ENCODE measurements at regions not wholly inside any gene's neighbourhood (a gene's known extent, or its start where the extent isn't known, plus 50 kb on each side); places are given as distances from the start of the nearest gene placed in this dataset.

DNA sequence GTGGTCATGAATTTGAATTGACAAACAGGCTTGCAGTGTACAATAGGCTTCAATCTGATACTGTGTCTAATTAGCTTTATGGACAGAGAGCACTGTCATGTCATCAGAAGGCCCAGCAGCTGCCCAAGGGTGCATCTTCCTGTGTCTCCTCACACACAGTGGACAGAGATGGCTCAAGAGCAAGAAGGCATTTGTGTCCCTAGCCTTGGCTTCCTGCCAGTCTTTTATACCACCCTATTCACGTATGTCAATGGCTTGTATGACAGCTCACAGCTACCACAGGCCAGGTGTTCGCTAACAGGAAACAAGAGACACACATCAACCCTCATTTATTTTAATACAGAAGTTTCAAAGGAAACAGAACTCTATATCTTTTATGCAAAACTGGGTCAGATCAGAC lies 874.0 kb upstream of the AGA start:
- no peak overlapping the region for H3K4me2 ChIP-seq (ENCODE audit: insufficient read depth, low read length)
- H3K4me1 ChIP-seq (ENCODE audit: insufficient read depth, low read length): no peaks in the 10 kb centered on the region
- H3K79me2 ChIP-seq (ENCODE audit: insufficient read depth, low read length): no peaks in the 10 kb centered on the region
- no peaks in the 10 kb centered on the region for H3K27me3 ChIP-seq (ENCODE audit: insufficient read depth, low read length)
- no peaks in the 10 kb centered on the region for H4K20me1 ChIP-seq (ENCODE audit: insufficient read depth, low read length)
- no peak overlapping the region for H2AFZ ChIP-seq (ENCODE audit: low read length)
- H3K4me3 ChIP-seq (ENCODE audit: insufficient read depth, low read length): no peak overlapping the region
- DNase-seq (ENCODE audit: insufficient read length, low spot score, missing footprints): no peak
- no peaks in the 10 kb centered on the region for H3K9me3 ChIP-seq (ENCODE audit: low read depth, low read length)
- no peak overlapping the region for H3K27ac ChIP-seq (ENCODE audit: low read depth, low read length)
- TF ChIP-seq, protein P1, sequence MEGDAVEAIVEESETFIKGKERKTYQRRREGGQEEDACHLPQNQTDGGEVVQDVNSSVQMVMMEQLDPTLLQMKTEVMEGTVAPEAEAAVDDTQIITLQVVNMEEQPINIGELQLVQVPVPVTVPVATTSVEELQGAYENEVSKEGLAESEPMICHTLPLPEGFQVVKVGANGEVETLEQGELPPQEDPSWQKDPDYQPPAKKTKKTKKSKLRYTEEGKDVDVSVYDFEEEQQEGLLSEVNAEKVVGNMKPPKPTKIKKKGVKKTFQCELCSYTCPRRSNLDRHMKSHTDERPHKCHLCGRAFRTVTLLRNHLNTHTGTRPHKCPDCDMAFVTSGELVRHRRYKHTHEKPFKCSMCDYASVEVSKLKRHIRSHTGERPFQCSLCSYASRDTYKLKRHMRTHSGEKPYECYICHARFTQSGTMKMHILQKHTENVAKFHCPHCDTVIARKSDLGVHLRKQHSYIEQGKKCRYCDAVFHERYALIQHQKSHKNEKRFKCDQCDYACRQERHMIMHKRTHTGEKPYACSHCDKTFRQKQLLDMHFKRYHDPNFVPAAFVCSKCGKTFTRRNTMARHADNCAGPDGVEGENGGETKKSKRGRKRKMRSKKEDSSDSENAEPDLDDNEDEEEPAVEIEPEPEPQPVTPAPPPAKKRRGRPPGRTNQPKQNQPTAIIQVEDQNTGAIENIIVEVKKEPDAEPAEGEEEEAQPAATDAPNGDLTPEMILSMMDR (IDR thresholded peaks at IDR 0.05; ENCODE audit: extremely low read depth, low read depth, low read length): no peak
- no peaks in the 10 kb centered on the region for H3K36me3 ChIP-seq (ENCODE audit: insufficient read depth, low read length)

DNA sequence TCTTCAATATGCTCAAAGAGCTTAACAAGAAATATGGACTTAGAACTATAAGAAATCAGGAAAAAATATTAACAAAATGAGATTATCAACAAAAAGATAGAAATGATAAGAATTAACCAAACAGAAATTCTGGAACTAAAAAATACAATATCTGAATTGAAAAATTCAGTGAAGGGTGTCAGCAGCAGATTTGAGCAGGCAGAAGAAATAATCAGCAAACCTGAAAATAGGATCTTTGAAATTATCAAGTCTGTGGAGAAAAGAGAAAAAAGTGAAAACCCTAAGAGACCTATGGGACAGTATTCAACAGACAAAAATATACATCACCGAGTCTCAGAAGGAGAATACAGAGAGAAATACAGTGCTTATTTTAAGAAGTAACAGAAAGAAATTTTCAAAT lies 877.8 kb upstream of the AGA start:
- TF ChIP-seq, protein P1 (IDR thresholded peaks at IDR 0.05; ENCODE audit: extremely low read depth, low read depth, low read length): no peak
- Histone ChIP-seq H2AFZ (ENCODE audit: low read length) (no peak overlapping the region), H3K4me2 (ENCODE audit: insufficient read depth, low read length) (no peak overlapping the region), H3K4me3 (ENCODE audit: insufficient read depth, low read length) (no peak overlapping the region), H3K4me1 (ENCODE audit: insufficient read depth, low read length) (no peaks in the 10 kb centered on the region), H4K20me1 (ENCODE audit: insufficient read depth, low read length) (no peaks in the 10 kb centered on the region), H3K27me3 (ENCODE audit: insufficient read depth, low read length) (no peaks in the 10 kb centered on the region), H3K27ac (ENCODE audit: low read depth, low read length) (no peak overlapping the region), H3K36me3 (ENCODE audit: insufficient read depth, low read length) (no peaks in the 10 kb centered on the region), H3K9me3 (ENCODE audit: low read depth, low read length) (no peaks in the 10 kb centered on the region), H3K79me2 (ENCODE audit: insufficient read depth, low read length) (no peaks in the 10 kb centered on the region)
- DNase-seq (ENCODE audit: insufficient read length, low spot score, missing footprints): no peak

DNA sequence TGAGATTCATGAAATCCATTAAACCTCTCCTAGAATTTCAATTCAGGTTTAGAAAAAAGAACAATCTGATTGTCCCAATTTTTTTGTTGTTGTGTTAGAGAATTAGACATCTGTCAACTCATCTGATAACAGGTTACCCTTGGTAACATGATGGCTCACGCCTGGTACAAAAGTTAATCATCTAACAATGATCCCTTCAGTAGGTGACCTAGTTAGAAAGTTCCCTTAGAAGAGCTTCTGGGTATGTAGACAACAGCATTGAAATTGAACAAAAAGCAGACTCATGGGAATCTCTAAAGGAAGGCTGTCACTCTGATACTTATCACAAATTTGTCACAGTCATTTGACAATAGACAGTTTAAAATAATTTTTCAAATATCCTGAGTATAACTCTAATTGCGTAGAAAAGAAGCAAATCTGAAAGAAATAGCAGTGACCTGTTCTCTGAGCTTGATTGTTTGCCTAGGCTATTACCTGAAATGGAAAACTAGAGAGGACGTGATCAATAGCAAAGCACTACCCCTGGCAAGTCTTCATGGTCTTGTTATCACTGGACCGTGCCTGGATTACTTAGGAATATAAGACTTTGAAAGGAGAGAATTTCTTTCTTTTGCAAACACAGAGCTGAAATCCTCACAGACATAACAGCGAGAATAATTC lies 880.4 kb upstream of the AGA start:
- Histone ChIP-seq H3K4me1 (ENCODE audit: insufficient read depth, low read length) (no peaks in the 10 kb centered on the region), H4K20me1 (ENCODE audit: insufficient read depth, low read length) (no peaks in the 10 kb centered on the region), H3K27ac (ENCODE audit: low read depth, low read length) (no peak overlapping the region), H3K79me2 (ENCODE audit: insufficient read depth, low read length) (no peaks in the 10 kb centered on the region), H2AFZ (ENCODE audit: low read length) (no peak overlapping the region), H3K9me3 (ENCODE audit: low read depth, low read length) (no peaks in the 10 kb centered on the region), H3K4me2 (ENCODE audit: insufficient read depth, low read length) (no peak overlapping the region), H3K36me3 (ENCODE audit: insufficient read depth, low read length) (no peaks in the 10 kb centered on the region), H3K27me3 (ENCODE audit: insufficient read depth, low read length) (no peaks in the 10 kb centered on the region), H3K4me3 (ENCODE audit: insufficient read depth, low read length) (no peak overlapping the region)
- no peak for DNase-seq (ENCODE audit: insufficient read length, low spot score, missing footprints)
- TF ChIP-seq, protein P1 (IDR thresholded peaks at IDR 0.05; ENCODE audit: extremely low read depth, low read depth, low read length): no peak

DNA sequence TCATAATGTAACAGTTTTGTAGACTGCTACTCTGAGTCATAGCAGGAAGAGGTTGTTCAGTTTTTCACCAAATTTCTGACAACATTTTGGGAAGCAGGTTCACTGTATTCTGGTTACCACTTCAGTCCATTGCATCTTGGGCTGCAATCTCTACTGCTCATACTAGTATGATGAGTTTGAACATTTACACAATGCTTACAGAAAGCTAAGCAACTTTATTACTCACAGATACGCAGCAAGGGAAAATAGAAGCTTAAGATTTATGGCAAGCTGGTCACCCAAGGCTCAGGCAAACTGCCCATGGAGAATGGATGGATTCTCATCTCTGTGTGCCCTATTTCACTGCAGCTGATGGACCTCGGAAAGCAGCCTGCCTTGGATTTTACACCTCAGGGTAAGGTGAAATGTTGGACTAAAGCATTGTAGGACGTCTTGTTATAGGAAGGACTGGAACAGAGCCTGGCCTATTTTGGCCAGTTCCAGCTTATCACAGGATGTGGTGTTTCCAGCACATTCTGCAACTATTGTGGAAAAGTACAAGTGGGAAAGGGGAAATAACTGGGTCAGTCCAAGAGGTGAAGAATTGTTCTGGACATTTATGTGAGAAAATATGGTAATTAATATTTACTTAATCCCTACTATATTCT lies 887.1 kb upstream of the AGA start:
- H3K4me1 ChIP-seq (ENCODE audit: insufficient read depth, low read length): no peaks in the 10 kb centered on the region
- TF ChIP-seq, protein P1 (IDR thresholded peaks at IDR 0.05; ENCODE audit: extremely low read depth, low read depth, low read length): no peak
- H3K4me3 ChIP-seq (ENCODE audit: insufficient read depth, low read length): no peak overlapping the region
- H2AFZ ChIP-seq (ENCODE audit: low read length): no peak overlapping the region
- no peaks in the 10 kb centered on the region for H3K79me2 ChIP-seq (ENCODE audit: insufficient read depth, low read length)
- no peaks in the 10 kb centered on the region for H4K20me1 ChIP-seq (ENCODE audit: insufficient read depth, low read length)
- H3K9me3 ChIP-seq (ENCODE audit: low read depth, low read length): no peaks in the 10 kb centered on the region
- DNase-seq (ENCODE audit: insufficient read length, low spot score, missing footprints): no peak
- no peak overlapping the region for H3K27ac ChIP-seq (ENCODE audit: low read depth, low read length)
- H3K4me2 ChIP-seq (ENCODE audit: insufficient read depth, low read length): no peak overlapping the region
- H3K36me3 ChIP-seq (ENCODE audit: insufficient read depth, low read length): no peaks in the 10 kb centered on the region
- no peaks in the 10 kb centered on the region for H3K27me3 ChIP-seq (ENCODE audit: insufficient read depth, low read length)
